GM21737 (cell line): ENCODE measurements at regions not wholly inside any gene's neighbourhood (a gene's known extent, or its start where the extent isn't known, plus 50 kb on each side); places are given as distances from the start of the nearest gene placed in this dataset.
"Not testable (repeated sequence)": the region's sequence is repeated elsewhere in the genome, so short reads cannot be mapped to it uniquely, and the experiment has no call there.

Experiments
- ATAC-seq: cut with Tn5 transposase; IDR thresholded peaks from one replicate; pipeline ENCODE4 v1.9.1; 2021; ENCODE audit warnings: mild to moderate bottlenecking, moderate library complexity; ENCODE audit not compliant: unreplicated experiment

DNA sequence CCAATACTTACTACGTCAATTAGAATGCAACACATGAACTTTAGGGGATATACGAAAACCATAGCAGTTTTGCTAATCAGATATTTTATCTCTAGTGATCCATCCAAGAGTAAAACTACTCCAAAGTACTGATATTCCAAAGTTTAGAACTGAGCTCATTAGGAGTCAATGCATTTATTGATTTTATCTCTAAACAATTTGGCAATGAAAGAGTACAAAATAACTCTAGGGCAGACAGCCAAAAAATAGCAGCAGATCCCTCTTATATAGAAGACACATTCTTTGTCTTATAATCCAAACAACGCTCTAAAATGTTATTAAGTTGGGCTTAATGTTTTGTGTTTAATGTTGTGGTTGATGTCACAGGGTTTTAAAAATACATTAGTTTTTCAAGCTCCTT lies 923.9 kb upstream of the MAN1A1 start:
- ATAC-seq = no peak

DNA sequence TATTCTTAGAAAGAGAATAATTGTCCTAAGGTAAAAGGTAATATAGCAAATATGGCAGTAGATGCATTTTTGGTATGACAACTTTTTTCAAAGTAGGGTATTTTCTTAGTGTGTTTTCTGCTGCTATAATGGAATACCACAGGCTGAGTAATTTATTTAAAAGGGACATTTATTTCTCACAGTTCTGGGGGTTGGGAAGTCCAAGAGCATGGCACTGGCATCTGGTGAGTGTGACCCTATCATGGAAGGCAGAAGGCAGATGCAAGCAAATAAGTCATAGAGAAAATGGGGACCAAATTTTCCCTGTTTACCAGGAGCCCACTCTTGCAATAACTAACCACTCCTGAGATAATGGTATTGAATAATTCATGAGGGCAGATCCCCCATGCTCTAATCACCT lies 922.5 kb upstream of the MAN1A1 start:
- no peak for ATAC-seq

DNA sequence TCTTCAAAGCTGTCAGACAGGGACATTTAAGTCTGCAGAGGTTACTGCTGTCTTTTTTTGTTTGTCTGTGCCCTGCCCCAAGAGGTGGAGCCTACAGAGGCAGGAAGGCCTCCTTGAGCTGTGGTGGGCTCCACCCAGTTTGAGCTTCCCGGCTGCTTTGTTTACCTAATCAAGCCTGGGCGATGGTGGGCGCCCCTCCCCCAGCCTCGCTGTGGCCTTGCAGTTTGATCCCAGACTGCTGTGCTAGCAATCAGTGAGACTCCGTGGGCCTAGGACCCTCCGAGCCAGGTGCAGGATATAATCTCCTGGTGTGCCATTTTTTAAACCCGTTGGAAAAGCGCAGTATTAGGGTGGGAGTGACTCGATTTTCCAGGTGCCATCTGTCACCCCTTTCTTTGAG lies 918.7 kb upstream of the MAN1A1 start:
- not testable (repeated sequence) for ATAC-seq

DNA sequence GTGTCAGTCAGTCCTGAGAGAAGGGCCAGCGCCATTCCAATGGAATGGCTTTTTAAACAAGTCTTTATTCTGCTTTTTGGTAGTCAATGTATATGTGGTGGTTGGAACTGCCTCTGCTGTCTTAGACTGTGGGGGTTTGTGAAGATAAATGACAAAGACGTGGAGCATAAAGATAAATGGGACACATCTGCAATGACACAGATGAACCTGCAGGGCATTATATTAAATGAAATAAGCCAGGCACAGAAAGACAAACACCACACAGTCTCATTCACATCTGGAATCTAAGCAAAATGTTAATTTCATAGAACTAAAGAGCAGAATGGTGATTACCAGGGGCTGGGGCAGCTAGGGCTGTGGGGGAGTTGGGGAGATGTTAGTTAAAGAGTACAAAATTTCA lies 912.8 kb upstream of the MAN1A1 start:
- no peak for ATAC-seq

DNA sequence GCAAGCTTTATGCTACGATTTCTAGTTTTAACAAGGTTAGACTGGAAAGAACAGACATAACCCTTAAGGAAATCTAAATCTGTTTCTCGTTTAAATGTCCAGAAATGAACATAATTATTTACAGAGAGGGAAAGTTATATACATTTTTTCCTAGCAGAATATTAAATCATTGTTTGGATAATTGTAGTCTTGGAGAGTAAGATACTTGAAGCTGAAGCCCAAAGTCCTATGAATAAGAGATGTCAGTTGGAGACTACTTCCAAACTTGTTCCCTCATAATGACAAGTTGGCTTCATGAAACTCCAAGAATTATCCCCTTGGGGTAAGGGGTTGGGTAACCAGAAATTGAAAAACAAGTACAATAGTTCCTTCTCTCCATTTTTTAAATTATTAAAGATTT lies 911.1 kb upstream of the MAN1A1 start:
- no peak for ATAC-seq

DNA sequence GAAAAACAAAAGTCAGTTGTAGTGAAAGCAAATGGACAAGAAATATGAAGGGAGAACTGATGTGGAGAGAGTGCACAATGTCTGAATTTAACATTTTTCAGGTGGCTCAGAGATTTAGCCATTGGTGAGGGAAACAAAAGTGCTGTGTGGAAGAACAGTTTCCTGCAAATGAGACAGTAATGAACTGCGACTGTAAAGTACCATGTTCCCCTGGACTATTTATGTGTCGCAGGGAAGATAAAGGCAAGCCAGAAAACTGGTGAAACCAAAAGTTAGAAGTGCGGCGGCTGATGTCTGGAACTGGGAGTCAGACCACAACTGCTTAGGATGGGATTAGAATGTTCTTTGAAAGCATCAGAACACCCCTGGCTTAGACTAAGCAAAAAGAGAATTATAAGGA lies 905.1 kb upstream of the MAN1A1 start:
- ATAC-seq = no peak

DNA sequence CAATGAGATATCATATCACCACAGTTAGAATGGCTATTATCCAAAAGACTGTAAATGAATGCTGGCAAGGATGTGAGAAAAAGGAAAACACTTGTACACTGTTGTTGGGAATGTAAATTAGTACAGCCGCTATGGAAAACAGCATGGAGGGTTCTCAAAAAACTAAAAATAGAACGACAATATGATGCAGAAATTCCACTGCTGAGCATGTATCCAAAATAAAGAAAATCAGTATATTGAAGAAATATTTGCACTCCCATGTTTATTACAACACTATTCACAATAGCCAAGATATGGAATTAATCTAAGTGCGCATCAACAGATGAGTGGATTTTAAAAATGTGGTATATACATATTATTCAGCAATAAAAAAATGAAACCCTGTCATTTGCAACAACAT lies 898.9 kb upstream of the MAN1A1 start:
- ATAC-seq = no peak

DNA sequence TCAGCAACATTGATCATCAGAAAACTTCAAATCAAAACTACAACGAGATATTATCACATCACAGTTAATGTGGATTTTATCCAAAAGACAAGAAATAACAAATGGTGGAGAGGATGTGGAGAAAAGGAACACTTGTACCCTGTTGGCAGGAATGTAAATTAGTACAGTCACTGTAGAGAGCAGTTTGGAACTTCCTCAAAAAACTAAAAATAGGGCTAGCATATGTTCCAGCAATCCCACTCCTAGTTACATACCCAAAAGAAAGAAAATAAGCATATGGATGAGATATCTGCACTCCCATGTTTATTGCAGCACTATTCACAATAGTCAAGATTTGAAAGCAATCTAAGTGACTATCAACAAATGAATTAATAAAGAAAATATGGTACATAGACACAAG lies 887.7 kb upstream of the MAN1A1 start:
- ATAC-seq = no peak

DNA sequence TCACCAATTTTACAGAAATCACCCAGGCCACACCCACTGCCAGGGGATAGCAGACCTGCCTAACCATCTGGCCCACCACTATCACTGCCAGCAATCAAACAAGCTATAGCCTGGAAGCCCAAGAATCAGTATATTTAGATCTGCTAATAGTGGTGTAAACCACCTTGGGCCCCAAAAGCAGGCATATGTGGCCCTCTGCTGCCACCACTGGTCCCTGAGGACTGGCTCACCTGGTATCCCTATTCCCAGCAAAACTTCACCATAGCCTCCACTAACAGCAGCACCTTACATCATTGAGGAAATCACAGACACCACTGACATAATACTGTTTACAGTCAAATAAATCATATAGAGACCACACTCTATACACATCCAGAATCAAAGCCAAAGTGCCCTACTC lies 880.4 kb upstream of the MAN1A1 start:
- ATAC-seq = no peak

DNA sequence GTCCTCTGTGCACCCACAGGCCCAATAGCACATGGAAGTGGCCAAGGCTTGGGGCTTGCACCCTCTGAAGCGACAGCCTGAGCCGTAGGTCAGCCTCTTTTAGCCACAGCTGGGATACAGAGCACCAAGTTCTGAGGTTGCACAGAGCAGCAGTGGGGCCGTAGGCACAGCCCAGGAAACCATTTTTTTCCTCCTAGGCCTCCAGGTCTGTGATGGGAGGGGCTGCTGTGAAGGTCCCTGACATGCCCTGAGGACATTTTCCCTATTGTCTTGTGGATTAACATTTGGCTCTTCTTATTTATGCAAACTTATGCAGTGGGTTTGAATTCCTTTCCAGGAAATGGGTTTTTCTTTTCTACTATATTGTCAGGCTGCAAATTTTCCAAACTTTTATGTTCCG lies 878.7 kb upstream of the MAN1A1 start:
- ATAC-seq = no peak

DNA sequence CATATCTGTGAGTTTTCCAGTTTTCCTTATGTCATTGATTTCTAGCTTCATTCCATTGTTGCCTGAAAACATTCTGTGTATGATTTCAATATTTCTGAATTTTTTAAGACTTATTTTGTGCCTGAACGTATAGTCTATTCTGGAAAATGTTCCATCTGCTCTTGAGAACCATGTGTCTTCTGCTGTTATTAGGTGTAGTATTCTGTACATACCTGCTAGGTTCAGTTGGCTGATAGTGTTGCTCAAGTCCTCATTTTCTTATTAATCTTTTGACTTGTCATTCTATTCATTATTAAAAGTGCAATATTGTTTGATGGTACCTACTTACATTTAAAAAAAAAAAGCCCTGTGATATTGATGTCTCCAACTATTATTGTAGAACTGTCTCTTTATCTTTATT lies 869.8 kb upstream of the MAN1A1 start:
- no peak for ATAC-seq

DNA sequence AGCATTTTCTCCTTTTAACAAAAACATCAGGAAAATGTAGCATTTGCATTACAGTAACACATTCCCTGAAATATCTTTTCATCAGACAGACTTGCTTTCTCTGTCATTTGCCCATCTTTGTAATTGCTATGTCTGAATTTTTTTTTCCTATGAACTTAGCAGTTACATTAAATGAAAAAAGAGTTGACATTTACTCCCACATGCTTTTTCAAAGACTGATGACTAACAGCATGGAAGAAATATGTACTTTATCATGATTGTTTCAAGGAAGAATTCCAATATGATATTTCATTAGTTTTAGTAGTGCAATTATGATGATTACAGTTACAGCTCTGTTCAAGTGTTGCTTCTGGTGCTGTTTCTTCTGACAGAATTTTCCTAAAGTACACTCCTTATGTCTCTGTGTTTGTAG lies 864.5 kb upstream of the MAN1A1 start:
- no peak for ATAC-seq

DNA sequence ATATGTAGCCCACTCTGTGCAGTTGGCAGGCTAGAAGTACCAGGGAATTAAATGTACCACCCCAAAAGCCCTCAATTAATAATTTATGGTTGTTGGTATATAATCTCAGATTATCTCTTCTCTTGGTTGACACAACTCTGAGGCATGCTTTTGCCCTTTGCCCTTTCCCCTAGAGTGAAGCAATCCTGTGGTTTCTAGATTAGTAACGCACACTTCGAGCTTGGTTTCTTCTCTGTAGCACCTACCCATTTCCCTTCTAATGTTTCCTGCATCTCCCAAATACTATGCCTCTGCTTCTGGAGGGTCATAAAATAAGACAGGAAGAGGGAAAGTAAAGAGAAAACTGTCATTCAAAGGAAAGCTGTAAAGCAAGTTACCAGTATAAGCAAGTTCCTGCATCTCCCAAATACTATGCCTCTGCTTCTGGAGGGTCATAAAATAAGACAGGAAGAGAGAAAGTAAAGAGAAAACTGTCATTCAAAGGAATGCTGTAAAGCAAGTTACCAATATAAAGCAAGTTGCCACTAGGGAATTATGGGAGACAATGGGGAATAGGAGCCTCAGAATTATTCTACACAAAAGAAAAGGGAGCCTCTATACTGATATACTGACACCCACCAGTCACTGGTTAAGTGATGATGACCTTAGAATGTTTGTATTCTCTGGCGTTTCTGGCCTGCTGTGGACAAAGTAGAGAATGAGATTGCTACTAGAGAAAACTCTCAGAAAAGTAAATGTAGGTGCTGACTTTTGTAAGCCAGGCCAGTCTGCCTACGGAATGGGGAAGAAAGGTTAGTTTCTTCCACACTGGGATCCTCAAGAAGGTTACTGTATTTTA lies 862.6 kb upstream of the MAN1A1 start:
- ATAC-seq = no peak

DNA sequence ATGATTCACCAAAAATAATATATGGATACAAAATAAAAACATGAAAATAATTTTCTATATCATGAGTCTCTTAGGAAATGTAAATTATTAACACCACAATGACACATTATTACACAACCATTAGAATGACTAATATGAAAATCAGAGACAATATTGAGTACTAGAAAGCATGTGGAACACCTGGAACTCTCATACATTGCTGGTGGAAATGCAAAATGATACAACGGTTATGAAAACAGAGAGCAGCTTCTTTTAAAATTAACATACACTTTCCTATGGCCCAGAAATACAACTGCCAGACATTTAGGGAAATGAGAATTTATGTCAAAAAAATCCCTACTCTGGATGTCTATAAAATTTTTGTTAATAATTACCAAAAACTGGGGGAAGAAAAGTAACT lies 853.3 kb upstream of the MAN1A1 start:
- ATAC-seq = no peak

DNA sequence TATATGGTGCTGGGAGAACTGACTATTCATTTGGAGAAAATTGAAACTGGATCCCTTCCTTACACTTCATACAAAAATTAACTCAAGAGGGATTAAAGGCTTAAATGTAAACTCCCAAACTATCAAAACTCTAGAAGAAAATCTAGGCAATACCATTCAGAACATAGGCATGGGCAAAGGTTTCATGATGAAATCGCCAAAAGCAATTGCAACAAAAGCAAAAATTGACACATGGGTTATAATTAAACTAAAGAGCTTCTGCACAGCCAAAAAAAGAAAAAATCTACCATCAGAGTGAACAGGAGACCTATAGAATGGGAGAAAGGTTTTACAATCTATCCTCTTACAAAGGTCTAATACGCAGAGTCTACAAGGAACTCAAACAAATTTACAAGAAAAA lies 851.3 kb upstream of the MAN1A1 start:
- ATAC-seq = no peak

DNA sequence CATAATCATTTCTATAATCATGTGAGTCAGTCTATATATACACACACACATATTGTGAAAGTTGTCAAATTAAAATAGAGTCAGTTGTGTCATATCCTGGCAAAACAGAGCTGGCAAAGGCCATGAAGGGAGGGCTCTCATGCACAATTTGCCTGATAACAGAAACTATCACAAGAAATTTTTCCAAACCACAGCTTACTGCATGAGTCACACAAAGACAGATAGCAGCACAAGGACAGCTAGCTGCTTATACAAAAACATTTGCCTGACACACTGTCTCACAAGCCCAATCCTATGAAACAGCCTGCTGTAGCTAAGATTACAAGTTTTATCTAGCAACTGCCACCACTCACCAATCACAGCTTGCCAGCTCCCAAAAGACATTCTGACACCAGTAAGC lies 848.5 kb upstream of the MAN1A1 start:
- ATAC-seq = no peak

DNA sequence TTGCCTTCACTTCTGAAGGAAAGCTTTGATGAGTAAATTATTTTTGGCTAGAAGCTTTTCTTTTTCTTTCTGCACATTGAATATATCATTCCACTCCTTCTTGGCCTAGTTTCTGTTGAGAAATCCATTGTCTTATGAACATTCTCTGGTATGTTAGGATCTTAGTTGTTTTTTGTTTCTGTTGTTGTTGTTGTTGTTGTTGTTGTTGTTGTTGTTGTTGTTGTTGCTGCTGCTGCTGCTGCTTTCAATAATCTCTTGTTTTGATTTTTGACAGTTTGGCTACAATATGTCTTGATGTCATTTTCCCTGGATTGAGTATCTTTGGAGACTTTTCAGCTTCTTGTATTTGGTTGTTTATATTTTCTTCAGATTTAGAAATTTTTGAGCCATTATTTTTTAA lies 836.5 kb upstream of the MAN1A1 start:
- ATAC-seq = no peak

DNA sequence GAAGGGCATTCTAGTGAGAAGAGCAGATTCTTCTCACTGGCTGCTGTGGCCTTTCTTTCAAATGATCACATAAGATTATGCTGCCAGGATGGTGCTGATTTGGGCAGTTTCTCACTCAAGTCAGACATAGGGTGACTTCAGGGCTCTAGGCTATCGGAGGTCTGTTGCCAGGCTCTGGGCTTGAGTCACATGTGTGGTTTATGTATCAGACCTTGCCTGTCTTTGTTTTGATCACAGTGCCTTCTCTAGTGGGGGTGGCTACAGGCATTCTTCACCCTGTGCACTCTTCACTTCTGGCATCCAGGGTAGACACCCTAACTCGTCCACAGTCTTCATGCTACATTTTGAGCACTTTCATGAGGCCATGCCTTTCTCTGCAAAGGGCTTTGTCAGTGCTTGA lies 823.7 kb upstream of the MAN1A1 start:
- no peak for ATAC-seq

DNA sequence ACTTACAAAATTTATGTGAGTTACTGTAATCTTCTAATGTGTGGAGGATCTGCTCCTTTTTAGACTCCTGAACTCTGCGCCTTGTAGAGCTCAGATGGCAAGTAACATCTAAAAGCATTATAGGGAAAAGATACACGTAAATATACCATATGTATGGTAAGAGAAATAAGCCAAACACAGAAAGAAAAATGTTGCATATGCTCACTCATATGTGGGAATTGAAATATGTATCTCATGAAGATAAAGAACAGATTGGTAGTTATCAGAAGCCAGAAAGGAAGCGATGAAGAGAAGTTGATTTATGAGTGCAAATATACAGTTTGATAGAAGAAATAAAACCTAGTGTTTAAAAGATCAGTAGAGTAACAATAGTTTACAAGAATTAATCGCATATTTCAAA lies 815.0 kb upstream of the MAN1A1 start:
- ATAC-seq = no peak

DNA sequence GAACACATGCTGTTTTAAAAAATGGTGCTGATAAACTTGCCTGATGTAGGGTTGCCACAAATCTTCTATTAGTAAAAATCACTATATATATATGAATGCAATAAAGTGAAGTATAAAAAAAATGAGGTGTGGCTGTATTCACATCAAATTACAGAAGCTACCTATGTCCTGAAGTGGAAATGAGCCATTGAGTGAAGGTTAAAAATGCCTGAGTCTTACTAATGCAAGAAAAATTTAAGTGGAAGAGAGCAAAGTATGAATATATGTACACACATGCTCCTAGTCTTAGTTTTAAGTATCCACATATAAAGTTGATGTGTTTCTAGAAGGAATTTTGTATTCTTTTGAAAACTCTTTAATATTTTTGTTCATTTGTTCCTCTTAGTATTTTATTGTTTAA lies 808.3 kb upstream of the MAN1A1 start:
- ATAC-seq = no peak

DNA sequence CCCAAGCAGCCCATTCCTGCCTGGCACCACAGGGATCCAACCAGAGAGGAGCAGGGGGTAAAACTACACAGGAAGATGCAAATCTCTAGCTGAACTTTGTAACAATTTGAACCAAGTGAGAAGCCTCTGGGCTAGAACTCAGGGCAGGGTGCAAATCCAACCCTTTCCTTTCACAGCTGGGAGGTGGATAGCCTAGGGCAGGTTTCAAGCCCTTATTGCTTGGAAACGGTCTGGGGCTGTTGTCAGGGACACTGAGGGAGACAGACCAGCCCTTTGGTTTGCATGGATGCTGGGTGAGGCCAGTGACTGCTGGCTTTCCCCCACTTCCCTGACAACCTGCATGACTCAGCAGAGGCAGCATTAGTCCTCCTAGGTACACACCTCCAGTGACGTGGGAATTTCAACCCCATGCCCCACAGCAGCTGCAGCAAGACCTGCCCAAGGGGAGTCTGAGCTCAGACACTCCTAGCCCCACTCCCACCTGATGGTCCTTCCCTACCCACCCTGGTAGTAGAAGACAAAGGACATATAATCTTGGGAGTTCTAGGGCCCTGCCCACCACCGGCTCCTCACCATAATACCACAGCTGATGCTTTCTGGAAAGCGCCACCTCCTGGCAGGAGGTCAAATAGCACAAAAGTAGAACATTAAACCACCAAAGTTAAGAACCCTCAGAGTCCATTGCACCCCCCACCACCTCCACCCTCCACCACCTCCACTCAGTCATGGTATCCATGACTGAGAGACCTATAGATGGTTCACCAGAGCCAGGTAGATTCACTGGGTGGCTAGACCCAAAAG lies 797.7 kb upstream of the MAN1A1 start:
- no peak for ATAC-seq

DNA sequence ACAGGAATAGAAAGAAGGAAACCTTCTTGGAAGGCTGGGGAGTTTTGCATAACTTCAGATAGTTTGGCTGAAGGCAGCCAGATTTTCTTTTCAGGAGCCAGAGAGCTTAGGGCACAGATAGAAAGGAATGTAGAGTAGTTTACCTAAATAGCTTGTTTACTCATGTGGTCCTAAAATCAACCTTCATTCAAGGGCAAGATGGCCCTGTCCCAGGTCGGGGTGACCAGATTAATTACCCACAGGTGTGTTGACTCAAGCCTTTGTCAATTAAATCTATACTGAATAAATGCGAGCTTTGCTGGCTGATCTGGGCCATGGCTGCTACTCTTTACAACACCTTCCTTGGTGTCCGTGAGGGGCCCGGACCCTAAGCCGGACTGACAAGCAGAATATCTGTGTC lies 792.0 kb upstream of the MAN1A1 start:
- no peak for ATAC-seq
